K562 (cell line): ENCODE measurements at regions not wholly inside any gene's neighbourhood (a gene's known extent, or its start where the extent isn't known, plus 50 kb on each side); places are given as distances from the start of the nearest gene placed in this dataset.

ENCODE experiments used
- ATAC-seq: fragments of 200-7000 bp; cut with Tn5 transposase; 3 replicates; pipeline ENCODE4 v1.9.1; 2020; ENCODE audit warnings: moderate library complexity
- BruUV-seq: library from RNA; stranded (reverse); fragments of 400-500 nt; replicated peaks from 2 replicates; lab custom pipeline; 2021; lab: Mats Ljungman, UMichigan
- CTCF ChIA-PET: fragments of 300-600 bp; formaldehyde crosslinking; extraction: SDS; loops from one replicate; lab custom pipeline; 2021; ENCODE audit warnings: low intra/inter-chr PET ratio; lab: Yijun Ruan, JAX
- POLR2A ChIA-PET: fragments of 300-600, 350-650 bp; sonication (Branson Sonifier 250); formaldehyde crosslinking; extraction: SDS; loops from one replicate; lab custom pipeline; 2021; ENCODE audit warnings: antibody characterized with exemption, inconsistent platforms; lab: Yijun Ruan, JAX
- DNase-seq, 4 experiments: peaks; one replicate each; pipeline versions ENCODE4 v3.0.0 to v3.0.0-alpha.2; 2011 to 2018; ENCODE audit warnings: low spot score in 3 of 4, mixed read lengths in 3 of 4; ENCODE audit errors: extremely low read depth in 1 of 4
- FAIRE-seq: peaks from 2 replicates; lab custom pipeline; 2011; peaks lifted over from hg19 to GRCh38; lab: Jason Lieb, UNC
- H2AFZ ChIP-seq: 2 replicates; pipeline ENCODE4 v1.6.0; 2011; ENCODE audit warnings: low read depth, low read length, control low read depth, inconsistent platforms
- H3K27ac ChIP-seq: fragments of 200-600 bp; 3 replicates; pipeline ENCODE4 v1.8.0; 2011; ENCODE audit warnings: low read depth, mild to moderate bottlenecking, control low read depth, inconsistent platforms, low read length, moderate library complexity, mixed read lengths; ENCODE audit errors: extremely low read depth
- H3K27me3 ChIP-seq, 2 experiments: fragments of 300-600 bp in 1 of 2; 2 replicates in 1 of 2; 3 replicates in 1 of 2; pipeline versions ENCODE4 v1.6.0 to v1.8.0; 2011; ENCODE audit warnings: inconsistent platforms in 2 of 2, low read length in 2 of 2, mild to moderate bottlenecking in 1 of 2, mixed read lengths in 1 of 2, moderate library complexity in 1 of 2; ENCODE audit not compliant: control insufficient read depth in 2 of 2, insufficient read depth in 2 of 2
- H3K36me3 ChIP-seq: fragments of 300-600 bp; 3 replicates; pipeline ENCODE4 v1.8.0; 2011; ENCODE audit warnings: mild to moderate bottlenecking, low read length, inconsistent platforms; ENCODE audit not compliant: control insufficient read depth, insufficient read depth
- H3K4me1 ChIP-seq, 2 experiments: fragments of 200-600 bp in 1 of 2; replicated peaks in 1 of 2; 2 replicates in 1 of 2; 3 replicates in 1 of 2; pipeline versions ENCODE4 v1.5.1 to v1.8.0; 2011; ENCODE audit warnings: inconsistent platforms in 2 of 2, low read length in 2 of 2, mild to moderate bottlenecking in 1 of 2, mixed read lengths in 1 of 2, moderate library complexity in 1 of 2; ENCODE audit not compliant: control insufficient read depth in 2 of 2, insufficient read depth in 2 of 2
- H3K4me2 ChIP-seq: 2 replicates; pipeline ENCODE4 v1.6.1; 2011; ENCODE audit warnings: low read length, control low read depth, inconsistent platforms, mixed read lengths; ENCODE audit not compliant: insufficient read depth
- H3K4me3 ChIP-seq: fragments of 200-600 bp; sonication (generic), shearing (Covaris generic); 2 replicates; pipeline ENCODE4 v1.5.1; 2016; ENCODE audit warnings: control low read depth, inconsistent platforms
- H3K79me2 ChIP-seq: fragments of 200-600 bp; 3 replicates; pipeline ENCODE4 v1.8.0; 2011; ENCODE audit warnings: low read length, inconsistent platforms; ENCODE audit not compliant: control insufficient read depth, insufficient read depth
- H3K9ac ChIP-seq, 2 experiments: 2 replicates each; pipeline versions ENCODE4 v1.6.0 to v1.6.1; 2011; ENCODE audit warnings: low read depth in 2 of 2, low read length in 2 of 2, control low read depth in 1 of 2, inconsistent platforms in 1 of 2, mild to moderate bottlenecking in 1 of 2, mixed read lengths in 1 of 2; ENCODE audit not compliant: insufficient read depth in 1 of 2
- H3K9me1 ChIP-seq: one replicate; pipeline ENCODE4 v1.6.0; 2011; ENCODE audit warnings: inconsistent platforms, mild to moderate bottlenecking, low read length, moderate library complexity; ENCODE audit not compliant: control insufficient read depth, insufficient read depth
- H3K9me3 ChIP-seq: replicated peaks from 2 replicates; pipeline ENCODE4 v1.5.1; 2011; ENCODE audit warnings: low read depth, low read length, inconsistent platforms; ENCODE audit not compliant: control insufficient read depth, insufficient read depth
- H4K20me1 ChIP-seq: replicated peaks from 2 replicates; pipeline ENCODE4 v1.6.1; 2011; ENCODE audit warnings: low read length, inconsistent platforms, mixed read lengths; ENCODE audit not compliant: control insufficient read depth, insufficient read depth
- ADNP ChIP-seq: fragments of 200-800 bp; sonication (Bioruptor generic); IDR thresholded peaks from 2 replicates; pipeline ENCODE4 v1.6.1; 2016; ENCODE audit warnings: missing genetic modification characterization, missing compliant biosample characterization
- NFXL1 ChIP-seq: fragments of 450-650 bp; formaldehyde crosslinking; IDR thresholded peaks from 2 replicates; pipeline ENCODE4 v1.4.0; 2021; ENCODE audit warnings: mild to moderate bottlenecking
- PBX2 ChIP-seq, 2 experiments: IDR thresholded peaks in 1 of 2; conservative IDR thresholded peaks in 1 of 2; 2 replicates each; pipeline ENCODE4 v1.6.1; 2016; ENCODE audit warnings: low read depth in 2 of 2, mild to moderate bottlenecking in 1 of 2, missing compliant biosample characterization in 1 of 2, missing genetic modification characterization in 1 of 2, moderate library complexity in 1 of 2
- ZNF239 ChIP-seq: fragments of 250-450 bp; sonication (Bioruptor Pico); IDR thresholded peaks from 2 replicates; pipeline ENCODE4 v1.4.0; 2020; ENCODE audit warnings: mild to moderate bottlenecking
- WGBS: fragments of 100-300 bp; shearing (Covaris generic); methylation state at CpG from one replicate; pipeline ENCODE4 v1.1.6; 2016; ENCODE audit warnings: low coverage, mixed read lengths; ENCODE audit not compliant: insufficient coverage; ENCODE audit errors: missing lambda C conversion rate; 5-methylcytosine and 5-hydroxymethylcytosine counted together
- in situ Hi-C: fragments of 300-500 bp; cut with MboI; formaldehyde crosslinking; loops from 4 replicates; pipeline ENCODE4 v1.15.0; 2018; ENCODE audit warnings: inconsistent platforms, mixed read lengths
- intact Hi-C: fragments of 100-400 bp; cut with micrococcal nuclease; formaldehyde crosslinking; loops from 2 replicates; pipeline ENCODE4 v1.14.2; 2022

DNA sequence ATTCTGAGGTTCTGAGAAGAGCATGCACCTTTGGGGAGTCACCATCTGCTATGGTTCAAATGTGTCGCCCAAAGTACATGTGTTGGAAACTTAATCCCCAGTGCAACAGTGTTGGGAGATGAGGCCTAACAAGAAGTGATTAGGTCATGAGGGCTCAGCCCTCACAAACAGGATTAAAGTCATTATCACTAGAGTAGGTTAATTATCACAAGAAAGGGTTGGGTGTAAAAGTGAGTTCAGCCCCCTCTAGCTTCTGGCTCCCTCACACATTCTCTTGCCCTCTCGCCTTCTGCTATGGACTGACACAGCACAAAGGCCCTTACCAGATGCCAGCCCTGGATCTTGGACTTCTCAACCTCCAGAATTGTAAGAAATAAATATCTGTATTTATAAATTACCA lies 100.3 kb upstream of the C10orf90 start (continued):
- TF ChIP-seq NFXL1 (CRISPR knock-in tag) = no peak
- no peak for TF ChIP-seq ZNF239 (CRISPR knock-in tag)

GRCh38 chr10:126776168-126776567 lies 105.7 kb upstream of the C10orf90 start:
- H3K4me1 ChIP-seq = no peaks in the 10 kb centered on the region
- H3K27ac ChIP-seq = no peak overlapping the region
- BruUV-seq = no TSS peak
- DNase-seq (no peak), ATAC-seq (no peak), FAIRE-seq (no peak)
- intact Hi-C loops = no loop called here
- no peaks in the 10 kb centered on the region for H4K20me1 ChIP-seq
- no peak overlapping the region for H3K9ac ChIP-seq
- no peak overlapping the region for H3K4me3 ChIP-seq
- CTCF ChIA-PET = no interaction called here
- 0% methylated on average over 1 of the region's 1 CpG for WGBS
- no peaks in the 10 kb centered on the region for H3K9me3 ChIP-seq
- POLR2A ChIA-PET = no interaction called here
- no peaks in the 10 kb centered on the region for H3K36me3 ChIP-seq
- H3K4me2 ChIP-seq = no peak overlapping the region
- no peaks in the 10 kb centered on the region for H3K27me3 ChIP-seq
- no peak overlapping the region for H2AFZ ChIP-seq
- in situ Hi-C loops = no loop called here
- TF ChIP-seq ADNP (no peak), PBX2 (CRISPR knock-in tag; IDR thresholded peaks at IDR 0.05; ENCODE audit: low read depth) (no peak), PBX2 (tag; conservative IDR thresholded peaks at IDR 0.05; ENCODE audit: low read depth) (0 out of 2 replicates have a peak, but pooled peaks have one; percentile 16)
- H3K9me1 ChIP-seq = no peaks in the 10 kb centered on the region
- H3K79me2 ChIP-seq = no peaks in the 10 kb centered on the region
